NCI-H2081 treated with DMSO at 0.1 percent for 48 hours (cell line): ENCODE measurements at regions not wholly inside any gene's neighbourhood (a gene's known extent, or its start where the extent isn't known, plus 50 kb on each side); places are given as distances from the start of the nearest gene placed in this dataset.
"Not testable (repeated sequence)": the region's sequence is repeated elsewhere in the genome, so short reads cannot be mapped to it uniquely, and the experiment has no call there.

Experiments used
- DNase-seq: peaks from one replicate; lab custom pipeline; 2025; lab: John Stamatoyannopoulos, UW

GRCh38 chr21:19400223-19400770 lies 996.7 kb upstream of the TMPRSS15 start:
- DNase-seq: no peak

DNA sequence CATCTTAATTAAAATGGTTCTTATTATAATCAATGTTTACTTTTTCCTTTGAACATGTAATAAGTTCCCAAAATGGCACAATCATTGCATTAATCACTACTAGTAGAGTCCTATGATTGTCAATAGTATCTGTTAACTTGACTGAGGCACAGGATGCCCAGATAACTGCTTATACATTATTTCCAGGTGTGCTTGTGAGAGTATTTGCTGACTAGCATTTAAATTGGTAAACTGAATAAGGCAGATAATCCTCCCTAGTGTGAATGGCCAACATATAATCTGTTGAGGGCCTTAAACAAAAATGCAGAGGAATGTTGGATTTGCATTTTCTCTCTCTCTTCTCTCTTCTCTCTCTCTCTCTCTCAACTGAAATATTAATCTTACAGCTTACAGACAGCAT lies 999.3 kb upstream of the TMPRSS15 start:
- no peak for DNase-seq

- no peak for DNase-seq
These were observed 1001.7 kb upstream of the TMPRSS15 start for GRCh38 chr21:19405326-19405725.

GRCh38 chr21:19420565-19420964 lies 1017.0 kb upstream of the TMPRSS15 start:
- DNase-seq: no peak

DNA sequence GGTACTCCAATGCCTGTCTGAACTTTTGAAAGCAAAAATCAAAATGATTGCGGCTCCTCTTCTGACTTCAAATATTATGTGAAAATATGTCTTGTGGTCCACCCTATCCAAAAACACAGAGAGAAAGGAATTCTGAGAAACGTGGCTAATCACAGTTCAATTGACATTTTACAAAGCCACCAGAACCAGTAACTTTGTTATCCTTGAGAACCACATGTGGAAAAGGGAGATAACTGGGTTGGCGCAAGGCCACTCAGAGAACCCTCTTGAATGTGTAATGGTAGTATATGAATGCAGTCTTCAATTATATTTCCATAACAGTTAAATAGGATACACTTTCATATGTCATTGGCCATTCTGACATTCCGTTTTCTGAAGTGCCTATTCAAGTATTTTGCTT lies 1030.0 kb upstream of the TMPRSS15 start:
- no peak for DNase-seq

- no peak for DNase-seq
These were observed 1037.4 kb upstream of the TMPRSS15 start for GRCh38 chr21:19440792-19441655.

- no peak for DNase-seq
These were observed 1054.7 kb upstream of the TMPRSS15 start for GRCh38 chr21:19458295-19458694.

DNA sequence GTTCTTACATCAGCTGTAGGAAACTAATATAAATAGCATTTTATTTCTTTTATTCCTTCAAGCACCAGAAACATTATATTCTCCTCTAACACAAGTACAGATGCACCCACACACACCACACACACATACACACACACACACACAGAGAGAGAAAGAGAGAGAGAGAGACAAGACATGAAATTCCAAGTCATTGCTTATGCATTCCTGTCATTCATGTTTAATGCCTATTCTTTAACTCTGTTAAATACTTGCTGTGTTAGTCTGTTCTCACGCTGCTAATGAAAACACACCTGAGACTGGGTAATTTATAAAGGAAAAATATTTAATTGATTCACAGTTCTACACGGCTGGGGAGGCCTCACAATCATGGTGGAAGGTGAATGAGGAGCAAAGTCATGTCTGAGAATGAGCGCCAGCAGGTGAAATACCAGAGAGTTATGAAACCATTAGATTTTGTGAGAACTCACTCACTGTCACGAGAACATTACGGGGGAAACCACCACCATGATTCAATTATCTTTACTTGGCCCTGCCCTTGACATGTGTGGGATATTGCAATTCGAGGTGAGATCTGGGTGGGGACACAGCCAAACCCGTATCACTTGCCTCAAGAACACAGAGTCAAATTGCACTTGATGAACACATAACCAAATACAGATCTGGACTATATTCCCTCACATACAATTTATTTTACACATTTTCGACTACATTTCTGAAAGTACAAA lies 1058.1 kb upstream of the TMPRSS15 start:
- no peak for DNase-seq

- DNase-seq: no peak
These were observed 1060.4 kb upstream of the TMPRSS15 start for GRCh38 chr21:19463966-19464365.

DNA sequence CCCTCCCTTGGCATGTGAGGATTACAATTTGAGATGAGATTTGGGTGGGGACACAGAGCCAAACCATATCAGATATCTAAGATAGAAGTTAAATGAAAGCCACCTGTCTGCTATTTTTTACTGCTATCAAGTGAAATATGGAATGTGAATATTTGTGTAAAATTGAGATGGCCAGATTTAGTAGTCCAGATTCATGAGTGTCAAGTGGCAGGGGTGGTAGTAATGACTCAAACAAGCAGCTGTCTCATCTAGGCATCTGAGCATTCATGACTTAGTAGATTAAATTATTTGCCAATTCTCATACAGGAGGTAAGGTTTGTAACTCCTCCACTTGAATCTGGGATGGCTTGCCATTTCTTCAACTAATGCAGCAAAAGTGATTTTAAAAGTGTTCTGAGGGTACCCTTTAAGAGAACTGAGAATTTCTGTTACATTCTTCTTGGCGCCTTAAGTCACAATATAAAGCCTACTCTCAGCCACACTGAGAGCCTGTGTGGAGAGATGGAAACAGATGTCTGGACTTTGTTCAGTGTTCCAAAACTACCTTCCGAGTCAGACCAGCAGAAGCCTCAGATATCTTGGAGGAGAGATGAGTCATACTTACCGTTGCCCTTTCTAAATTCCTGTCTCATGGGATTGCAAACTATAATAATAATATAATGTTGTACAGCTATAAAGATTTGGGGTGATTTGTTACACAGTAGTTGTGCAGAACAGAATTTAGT lies 1065.6 kb upstream of the TMPRSS15 start:
- no peak for DNase-seq

DNA sequence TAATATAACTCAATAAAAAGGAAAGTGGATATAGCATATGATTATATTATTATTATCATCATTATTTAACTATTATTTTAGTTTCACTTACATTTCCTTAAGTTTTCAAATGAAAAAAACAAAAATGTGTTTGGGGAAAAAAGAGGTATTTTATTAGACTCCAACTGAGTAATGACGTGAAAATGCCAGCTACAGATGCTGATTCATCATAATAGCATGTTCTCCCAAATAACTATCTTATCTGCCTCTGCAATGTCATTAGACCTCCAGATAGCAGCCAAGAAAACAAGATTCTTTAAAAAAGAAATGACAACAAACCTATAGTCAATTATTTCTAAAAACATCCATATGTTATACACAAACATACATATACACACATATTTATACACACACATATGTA lies 1071.9 kb upstream of the TMPRSS15 start:
- DNase-seq: no peak

- DNase-seq: no peak
These were observed 1086.3 kb upstream of the TMPRSS15 start for GRCh38 chr21:19489930-19490329.

DNA sequence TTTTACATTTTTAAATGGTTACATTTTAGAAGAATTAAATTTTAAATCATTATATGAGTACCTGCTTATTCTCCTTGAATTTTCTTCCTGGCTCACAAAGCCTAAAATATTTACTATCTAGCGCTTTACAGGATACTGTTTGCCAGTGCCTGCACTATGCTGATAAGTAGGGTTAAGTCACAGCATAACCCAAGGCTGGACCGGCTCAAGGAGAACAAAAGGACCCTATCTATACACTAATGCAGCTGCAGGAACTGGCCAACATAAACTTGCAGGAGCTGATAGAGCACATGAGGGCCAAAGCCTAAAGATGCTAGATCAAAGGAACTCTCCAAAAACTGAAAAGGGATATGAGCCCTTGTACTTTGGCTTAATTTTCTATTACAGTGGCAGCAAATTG lies 1086.9 kb upstream of the TMPRSS15 start:
- DNase-seq: no peak

GRCh38 chr21:19493437-19494241 lies 1090.1 kb upstream of the TMPRSS15 start:
- DNase-seq: not testable (repeated sequence)

DNA sequence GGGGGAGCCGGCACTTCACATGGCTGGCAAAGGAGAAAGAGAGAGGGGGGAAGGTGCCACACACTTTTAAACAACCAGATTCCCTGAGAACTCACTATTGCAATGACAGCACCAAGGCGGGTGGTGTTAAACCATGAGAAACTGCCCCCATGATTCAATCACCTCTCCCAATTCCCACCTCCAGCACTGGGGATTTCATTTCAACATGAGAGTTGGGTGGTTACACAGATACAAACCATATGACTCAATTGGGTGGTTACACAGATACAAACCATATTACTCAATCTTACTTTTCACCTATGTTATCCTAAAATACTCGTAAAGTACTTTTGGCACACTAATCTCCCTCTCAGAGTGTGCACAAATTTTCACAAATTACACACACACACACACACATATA lies 1097.5 kb upstream of the TMPRSS15 start:
- no peak for DNase-seq

- no peak for DNase-seq
These were observed 1104.2 kb upstream of the TMPRSS15 start for GRCh38 chr21:19507682-19508260.

DNA sequence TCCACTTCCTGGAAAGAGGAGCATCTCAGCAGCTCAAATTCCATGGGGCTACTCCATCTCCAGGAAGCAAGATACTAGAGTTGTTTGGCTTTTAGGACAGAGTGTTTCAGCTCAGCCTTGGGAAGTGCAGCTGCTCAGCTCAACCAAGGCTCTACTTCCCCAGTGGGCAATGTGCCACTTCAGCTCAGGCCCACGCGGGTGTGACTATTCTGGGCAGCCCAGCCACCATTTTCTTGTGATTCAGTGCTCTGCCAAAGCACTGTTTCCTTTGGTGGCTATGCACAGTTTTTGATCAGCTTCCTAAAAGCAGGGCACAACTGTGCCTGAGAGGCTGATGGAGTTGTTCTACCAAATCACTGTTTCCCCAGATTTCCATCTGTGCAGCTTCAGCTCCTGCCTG lies 1104.9 kb upstream of the TMPRSS15 start:
- no peak for DNase-seq

- no peak for DNase-seq
These were observed 1105.3 kb upstream of the TMPRSS15 start for GRCh38 chr21:19508844-19509243.

DNA sequence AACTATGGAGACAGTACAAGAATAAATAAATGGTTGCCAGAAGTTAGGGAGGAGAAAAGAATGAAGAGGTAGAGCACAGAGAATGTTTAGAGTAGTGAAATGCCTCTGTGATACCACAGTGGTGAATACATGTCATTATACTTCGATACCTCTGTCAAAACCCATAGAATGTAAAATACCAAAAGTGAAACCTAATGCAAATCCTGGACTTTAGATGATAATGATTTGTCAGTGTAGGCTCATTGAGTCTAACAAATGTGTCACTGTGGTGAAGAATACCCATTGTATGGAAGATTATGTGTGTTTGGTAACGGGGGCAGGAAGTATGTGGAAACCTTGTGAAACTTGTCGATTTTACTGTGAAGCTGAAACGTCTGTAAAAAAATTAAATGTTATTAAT lies 1106.5 kb upstream of the TMPRSS15 start:
- no peak for DNase-seq

GRCh38 chr21:19510653-19511052 lies 1107.1 kb upstream of the TMPRSS15 start:
- no peak for DNase-seq

- DNase-seq: no peak
These were observed 1118.8 kb upstream of the TMPRSS15 start for GRCh38 chr21:19522381-19522780.
